Activated CD4-positive, alpha-beta memory T cell treated with anti-CD3 and anti-CD28 coated beads, Interleukin-2, amount 10 ng/mL, durations not matched to agents 7 days and 5 days (primary cell): ENCODE measurements at regions not wholly inside any gene's neighbourhood (a gene's known extent, or its start where the extent isn't known, plus 50 kb on each side); places are given as distances from the start of the nearest gene placed in this dataset.

Experiments
- CTCF ChIA-PET: fragments of 350-600 bp; sonication (Branson Sonifier 250); formaldehyde crosslinking; loops from one replicate; lab custom pipeline; 2021; ENCODE audit warnings: antibody characterized with exemption, inconsistent platforms; lab: Charles Lee
- POLR2A ChIA-PET: fragments of 350-600 bp; sonication (Branson Sonifier 250); formaldehyde crosslinking; loops from one replicate; lab custom pipeline; 2021; ENCODE audit warnings: antibody characterized with exemption; lab: Charles Lee
- DNase-seq: peaks from one replicate; pipeline ENCODE4 v3.0.0-alpha.2; 2020
- H3K27ac Mint-ChIP-seq: one replicate; pipeline ENCODE4 v1.8.0; 2021; ENCODE audit warnings: mild to moderate bottlenecking, mixed read lengths
- H3K27me3 Mint-ChIP-seq: one replicate; pipeline ENCODE4 v1.8.0; 2021; ENCODE audit warnings: mixed read lengths
- H3K36me3 Mint-ChIP-seq: one replicate; pipeline ENCODE4 v1.8.0; 2021; ENCODE audit warnings: low read depth, mixed read lengths
- H3K4me1 Mint-ChIP-seq: one replicate; pipeline ENCODE4 v1.8.0; 2021; ENCODE audit warnings: mixed read lengths
- H3K4me3 Mint-ChIP-seq: one replicate; pipeline ENCODE4 v1.8.0; 2021; ENCODE audit warnings: mild to moderate bottlenecking, mixed read lengths
- H3K9me3 Mint-ChIP-seq: one replicate; pipeline ENCODE4 v1.8.0; 2021; ENCODE audit warnings: mixed read lengths

- ChIA-PET POLR2A (no interaction called here), CTCF (no interaction called here)
- H3K27me3 Mint-ChIP-seq: no peaks in the 10 kb centered on the region
- no peak overlapping the region for H3K4me3 Mint-ChIP-seq
- H3K9me3 Mint-ChIP-seq: no peaks in the 10 kb centered on the region
- DNase-seq: no peak
- no peaks in the 10 kb centered on the region for H3K36me3 Mint-ChIP-seq
- H3K4me1 Mint-ChIP-seq: no peaks in the 10 kb centered on the region
- no peak overlapping the region for H3K27ac Mint-ChIP-seq
Observed at GRCh38 chr1:87880764-87881163, 552.1 kb downstream of the LMO4 start.

- Mint-ChIP-seq H3K4me3 (no peak overlapping the region), H3K27me3 (no peaks in the 10 kb centered on the region)
- CTCF ChIA-PET: no interaction called here
Observed at GRCh38 chr1:87883906-87884305, 555.2 kb downstream of the LMO4 start.

DNA sequence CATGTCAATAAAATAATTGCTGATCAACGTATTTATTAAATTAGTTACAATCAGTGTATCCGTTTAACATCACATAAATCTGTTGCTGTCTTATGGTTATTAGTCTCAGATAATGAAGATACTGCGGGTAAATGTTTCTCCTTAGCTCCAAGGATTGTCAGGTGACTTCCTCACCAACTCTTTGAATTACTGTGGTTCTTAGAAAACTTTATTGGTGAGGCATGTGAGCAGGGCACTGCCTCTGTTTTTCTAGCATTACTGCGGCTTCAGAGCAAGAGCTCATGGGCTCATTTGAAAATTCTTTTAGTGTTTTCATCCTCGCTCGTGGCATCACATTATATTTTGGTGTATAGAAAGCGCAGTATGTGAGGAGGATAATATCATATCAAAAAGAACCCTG lies 555.9 kb downstream of the LMO4 start:
- Mint-ChIP-seq H3K36me3 (no peaks in the 10 kb centered on the region), H3K4me1 (no peaks in the 10 kb centered on the region), H3K9me3 (no peaks in the 10 kb centered on the region), H3K4me3 (no peak overlapping the region), H3K27ac (no peak overlapping the region), H3K27me3 (no peaks in the 10 kb centered on the region)
- POLR2A ChIA-PET: interaction anchor here (0.6 kb wide), 1 partner anchor 95 kb away, joined by 3 read pairs; no protein-coding TSS in a partner anchor
- DNase-seq: no peak
- CTCF ChIA-PET: no interaction called here

More at GRCh38 chr1:87883906-87884305, 555.2 kb downstream of the LMO4 start:
- Mint-ChIP-seq H3K4me1 (no peaks in the 10 kb centered on the region), H3K27ac (no peak overlapping the region), H3K9me3 (no peaks in the 10 kb centered on the region), H3K36me3 (no peaks in the 10 kb centered on the region)
- POLR2A ChIA-PET: no interaction called here
- no peak for DNase-seq

- POLR2A ChIA-PET: no interaction called here
- no peak overlapping the region for H3K4me3 Mint-ChIP-seq
- H3K36me3 Mint-ChIP-seq: no peaks in the 10 kb centered on the region
- H3K27me3 Mint-ChIP-seq: no peaks in the 10 kb centered on the region
- CTCF ChIA-PET: no interaction called here
- H3K4me1 Mint-ChIP-seq: no peaks in the 10 kb centered on the region
- DNase-seq: no peak
- H3K27ac Mint-ChIP-seq: no peak overlapping the region
- H3K9me3 Mint-ChIP-seq: no peaks in the 10 kb centered on the region
Observed at GRCh38 chr1:87885278-87886025, 556.8 kb downstream of the LMO4 start.

GRCh38 chr1:87887100-87887499 lies 558.4 kb downstream of the LMO4 start:
- no peaks in the 10 kb centered on the region for H3K36me3 Mint-ChIP-seq
- no peaks in the 10 kb centered on the region for H3K27me3 Mint-ChIP-seq
- no peaks in the 10 kb centered on the region for H3K9me3 Mint-ChIP-seq
- ChIA-PET POLR2A (no interaction called here), CTCF (no interaction called here)
- H3K27ac Mint-ChIP-seq: no peak overlapping the region
- H3K4me1 Mint-ChIP-seq: no peaks in the 10 kb centered on the region
- DNase-seq: no peak
- H3K4me3 Mint-ChIP-seq: no peak overlapping the region

DNA sequence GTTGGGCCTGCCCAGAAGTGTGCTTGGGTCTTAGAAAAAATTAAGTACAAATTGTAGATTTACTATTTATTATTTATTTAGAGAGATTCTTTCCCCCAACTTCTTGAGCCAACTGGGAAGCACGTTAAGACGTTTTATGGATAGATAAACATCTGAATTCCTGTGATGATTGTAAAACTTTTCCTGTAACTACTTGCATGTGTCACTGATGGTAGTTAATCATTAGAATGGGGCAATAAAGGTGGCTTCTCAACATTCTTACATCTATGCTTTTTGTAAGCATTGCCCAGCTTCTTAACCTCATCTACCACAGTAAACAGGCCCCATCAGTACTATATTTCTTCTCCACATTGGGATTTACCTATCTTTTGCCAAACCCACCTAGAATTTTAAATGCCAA lies 559.8 kb downstream of the LMO4 start:
- Mint-ChIP-seq H3K27me3 (no peaks in the 10 kb centered on the region), H3K4me1 (no peaks in the 10 kb centered on the region), H3K36me3 (no peaks in the 10 kb centered on the region), H3K27ac (no peak overlapping the region), H3K4me3 (no peak overlapping the region), H3K9me3 (no peaks in the 10 kb centered on the region)
- no peak for DNase-seq
- POLR2A ChIA-PET: no interaction called here
- CTCF ChIA-PET: no interaction called here

GRCh38 chr1:87894062-87894461 lies 565.4 kb downstream of the LMO4 start:
- ChIA-PET CTCF (no interaction called here), POLR2A (no interaction called here)
- Mint-ChIP-seq H3K4me3 (no peak overlapping the region), H3K4me1 (no peaks in the 10 kb centered on the region), H3K36me3 (no peaks in the 10 kb centered on the region), H3K27me3 (no peaks in the 10 kb centered on the region), H3K27ac (no peak overlapping the region), H3K9me3 (no peaks in the 10 kb centered on the region)
- no peak for DNase-seq

- H3K4me1 Mint-ChIP-seq: no peaks in the 10 kb centered on the region
- no peaks in the 10 kb centered on the region for H3K9me3 Mint-ChIP-seq
- no peaks in the 10 kb centered on the region for H3K27me3 Mint-ChIP-seq
- no peak for DNase-seq
- no peak overlapping the region for H3K27ac Mint-ChIP-seq
- ChIA-PET CTCF (no interaction called here), POLR2A (no interaction called here)
- H3K4me3 Mint-ChIP-seq: no peak overlapping the region
- no peaks in the 10 kb centered on the region for H3K36me3 Mint-ChIP-seq
Observed at GRCh38 chr1:87897481-87897880, 568.8 kb downstream of the LMO4 start.

- H3K4me1 Mint-ChIP-seq: no peaks in the 10 kb centered on the region
- H3K9me3 Mint-ChIP-seq: no peaks in the 10 kb centered on the region
Observed at GRCh38 chr1:87898431-87898830, 569.8 kb downstream of the LMO4 start.

DNA sequence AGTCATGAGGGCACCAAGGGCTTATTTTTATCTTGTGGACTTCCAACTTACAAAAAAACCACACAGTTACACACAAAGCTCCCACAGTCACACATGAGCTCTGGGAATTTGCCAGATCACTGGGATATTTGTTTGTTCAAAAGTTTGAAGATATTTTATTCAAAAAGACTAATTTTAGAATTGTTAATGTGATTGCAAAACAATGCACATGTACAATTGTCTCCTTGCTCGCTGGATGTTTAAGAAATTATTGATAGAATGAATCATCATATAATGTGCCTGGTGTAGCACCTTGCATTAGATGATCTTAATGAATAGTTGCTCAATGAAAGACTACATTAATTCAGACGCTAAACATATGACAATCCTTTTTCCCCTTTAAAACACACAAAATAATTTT lies 570.3 kb downstream of the LMO4 start:
- Mint-ChIP-seq H3K4me1 (no peaks in the 10 kb centered on the region), H3K27ac (no peak overlapping the region), H3K4me3 (no peak overlapping the region), H3K36me3 (no peaks in the 10 kb centered on the region), H3K9me3 (no peaks in the 10 kb centered on the region), H3K27me3 (peaks cover 2% of the 10 kb centered on the region)
- ChIA-PET CTCF (no interaction called here), POLR2A (no interaction called here)
- no peak for DNase-seq

More at GRCh38 chr1:87898431-87898830, 569.8 kb downstream of the LMO4 start:
- no peak overlapping the region for H3K27ac Mint-ChIP-seq
- ChIA-PET CTCF (no interaction called here), POLR2A (no interaction called here)
- H3K4me3 Mint-ChIP-seq: no peak overlapping the region
- peaks cover 2% of the 10 kb centered on the region for H3K27me3 Mint-ChIP-seq
- DNase-seq: no peak
- H3K36me3 Mint-ChIP-seq: no peaks in the 10 kb centered on the region

- Mint-ChIP-seq H3K4me1 (no peaks in the 10 kb centered on the region), H3K27ac (no peak overlapping the region), H3K4me3 (no peak overlapping the region), H3K27me3 (peaks cover 2% of the 10 kb centered on the region), H3K36me3 (no peaks in the 10 kb centered on the region), H3K9me3 (no peaks in the 10 kb centered on the region)
- DNase-seq: no peak
- CTCF ChIA-PET: no interaction called here
- POLR2A ChIA-PET: no interaction called here
Observed at GRCh38 chr1:87899746-87900145, 571.1 kb downstream of the LMO4 start.

- no peak overlapping the region for H3K27ac Mint-ChIP-seq
- H3K9me3 Mint-ChIP-seq: no peaks in the 10 kb centered on the region
- H3K4me1 Mint-ChIP-seq: no peaks in the 10 kb centered on the region
Observed at GRCh38 chr1:87902830-87903229, 574.1 kb downstream of the LMO4 start.

DNA sequence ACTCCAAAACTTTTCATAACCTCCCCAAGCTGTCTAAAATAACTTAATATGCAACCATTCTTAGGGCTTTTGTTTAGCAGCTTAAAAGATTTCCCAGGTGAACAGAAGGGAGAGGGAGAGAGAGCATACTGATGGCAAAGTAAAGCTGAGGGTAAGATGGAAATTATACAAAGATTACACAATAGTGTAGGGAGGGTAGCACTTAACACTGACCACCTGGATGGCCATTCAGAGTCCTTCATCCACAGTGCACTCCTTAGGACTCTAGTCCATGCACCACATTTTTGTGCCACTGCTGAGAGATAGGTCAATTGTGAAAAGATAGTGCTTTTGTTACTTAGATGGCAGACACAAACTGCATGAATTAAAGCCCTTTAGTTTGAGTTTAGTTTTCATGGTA lies 574.6 kb downstream of the LMO4 start:
- CTCF ChIA-PET: no interaction called here

More at GRCh38 chr1:87902830-87903229, 574.1 kb downstream of the LMO4 start:
- CTCF ChIA-PET: no interaction called here
- H3K36me3 Mint-ChIP-seq: no peaks in the 10 kb centered on the region
- no peak overlapping the region for H3K4me3 Mint-ChIP-seq
- H3K27me3 Mint-ChIP-seq: peaks cover 2% of the 10 kb centered on the region
- DNase-seq: no peak
- POLR2A ChIA-PET: no interaction called here

GRCh38 chr1:87904651-87905050 lies 576.0 kb downstream of the LMO4 start:
- Mint-ChIP-seq H3K27me3 (peaks cover 2% of the 10 kb centered on the region), H3K27ac (no peak overlapping the region), H3K4me3 (no peak overlapping the region), H3K4me1 (no peaks in the 10 kb centered on the region), H3K9me3 (no peaks in the 10 kb centered on the region), H3K36me3 (no peaks in the 10 kb centered on the region)
- ChIA-PET POLR2A (no interaction called here), CTCF (no interaction called here)
- DNase-seq: no peak

More for the DNA sequence above, 574.6 kb downstream of the LMO4 start:
- no peaks in the 10 kb centered on the region for H3K36me3 Mint-ChIP-seq
- H3K27ac Mint-ChIP-seq: no peak overlapping the region
- no peaks in the 10 kb centered on the region for H3K9me3 Mint-ChIP-seq
- no peak for DNase-seq
- H3K4me1 Mint-ChIP-seq: no peaks in the 10 kb centered on the region
- no peak overlapping the region for H3K4me3 Mint-ChIP-seq
- H3K27me3 Mint-ChIP-seq: peaks cover 2% of the 10 kb centered on the region
- POLR2A ChIA-PET: no interaction called here
